ENCODE measurements at regions not wholly inside any gene's neighbourhood (a gene's known extent, or its start where the extent isn't known, plus 50 kb on each side); places are given as distances from the start of the nearest gene placed in this dataset.

- no peak for DNase-seq
Observed at GRCh38 chr14:65360144-65360784, 52.3 kb upstream of the FUT8 start.

- no peak for DNase-seq
Observed at GRCh38 chr14:65361920-65362319, 50.6 kb upstream of the FUT8 start.
